ENCODE measurements at regions not wholly inside any gene's neighbourhood (a gene's known extent, or its start where the extent isn't known, plus 50 kb on each side); places are given as distances from the start of the nearest gene placed in this dataset.

DNA sequence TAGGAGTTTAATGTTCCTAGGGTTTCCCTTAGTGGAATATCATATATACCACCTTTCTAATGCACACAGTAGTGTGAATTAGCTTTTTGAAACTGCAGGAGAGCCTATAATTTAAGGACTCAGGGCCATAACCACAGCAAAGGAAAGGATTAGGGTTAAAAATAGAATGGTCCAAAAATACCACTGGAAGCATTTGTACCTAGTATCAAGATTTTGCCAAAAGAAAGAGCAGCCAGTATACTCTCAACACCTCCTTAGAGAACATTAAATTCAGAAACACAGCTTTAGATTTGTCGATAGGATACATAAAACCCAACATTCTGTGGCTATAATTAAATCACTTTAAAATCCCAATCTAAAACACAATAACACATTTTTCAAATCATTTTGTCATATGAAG, 634.9 kb downstream of the EPHA4 start:
- TF ChIP-seq, protein P1, sequence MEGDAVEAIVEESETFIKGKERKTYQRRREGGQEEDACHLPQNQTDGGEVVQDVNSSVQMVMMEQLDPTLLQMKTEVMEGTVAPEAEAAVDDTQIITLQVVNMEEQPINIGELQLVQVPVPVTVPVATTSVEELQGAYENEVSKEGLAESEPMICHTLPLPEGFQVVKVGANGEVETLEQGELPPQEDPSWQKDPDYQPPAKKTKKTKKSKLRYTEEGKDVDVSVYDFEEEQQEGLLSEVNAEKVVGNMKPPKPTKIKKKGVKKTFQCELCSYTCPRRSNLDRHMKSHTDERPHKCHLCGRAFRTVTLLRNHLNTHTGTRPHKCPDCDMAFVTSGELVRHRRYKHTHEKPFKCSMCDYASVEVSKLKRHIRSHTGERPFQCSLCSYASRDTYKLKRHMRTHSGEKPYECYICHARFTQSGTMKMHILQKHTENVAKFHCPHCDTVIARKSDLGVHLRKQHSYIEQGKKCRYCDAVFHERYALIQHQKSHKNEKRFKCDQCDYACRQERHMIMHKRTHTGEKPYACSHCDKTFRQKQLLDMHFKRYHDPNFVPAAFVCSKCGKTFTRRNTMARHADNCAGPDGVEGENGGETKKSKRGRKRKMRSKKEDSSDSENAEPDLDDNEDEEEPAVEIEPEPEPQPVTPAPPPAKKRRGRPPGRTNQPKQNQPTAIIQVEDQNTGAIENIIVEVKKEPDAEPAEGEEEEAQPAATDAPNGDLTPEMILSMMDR (IDR thresholded peaks at IDR 0.05; ENCODE audit: insufficient read depth, low read depth, low read length), result no peak
- no peak for TF ChIP-seq EZH2 (IDR thresholded peaks at IDR 0.05; ENCODE audit: insufficient read depth, low read length)
